ENCODE measurements at regions not wholly inside any gene's neighbourhood (a gene's known extent, or its start where the extent isn't known, plus 50 kb on each side); places are given as distances from the start of the nearest gene placed in this dataset.
"Not testable (repeated sequence)": the region's sequence is repeated elsewhere in the genome, so short reads cannot be mapped to it uniquely, and the experiment has no call there.

DNA sequence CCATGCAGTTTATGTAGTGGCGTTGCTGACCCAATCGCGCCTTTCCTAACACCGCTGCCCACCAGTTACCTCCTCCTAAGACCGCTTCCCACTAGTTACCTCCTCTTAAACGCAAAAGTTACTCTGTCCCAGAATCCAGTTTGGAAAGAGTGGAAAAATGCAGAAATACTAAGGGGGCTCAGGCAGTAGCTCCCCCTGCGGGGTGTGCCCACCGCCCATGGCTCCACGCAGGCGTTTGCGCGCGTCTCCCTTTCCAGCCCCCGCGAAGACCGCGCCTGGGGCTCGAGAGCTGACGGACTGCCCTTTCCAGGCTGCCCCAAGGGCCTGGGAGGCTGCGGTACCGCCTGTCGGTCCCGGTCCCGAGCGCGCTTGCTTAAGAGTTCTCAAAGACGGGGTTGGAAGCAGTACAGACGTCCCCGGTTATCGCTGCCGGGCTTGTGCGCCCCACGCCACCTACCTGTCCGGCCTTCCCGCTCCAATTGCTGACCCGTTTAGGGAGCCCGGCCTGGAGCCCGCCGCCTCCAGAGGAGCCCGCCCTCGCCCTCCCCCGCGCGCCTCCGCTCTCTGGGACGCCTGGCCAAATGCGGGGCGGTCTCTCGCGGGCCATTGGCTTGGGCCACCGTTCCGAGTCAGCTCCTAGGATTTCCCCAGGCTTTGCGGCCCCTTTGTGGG, 414.1 kb upstream of the ESRRG start:
- DNase-seq (ENCODE audit: low spot score): no peak

- no peak for DNase-seq (ENCODE audit: low spot score)
Observed at GRCh38 chr1:217136895-217137205, 413.6 kb upstream of the ESRRG start.

- DNase-seq (ENCODE audit: low spot score): no peak
Observed at GRCh38 chr1:217135987-217136894, 413.0 kb upstream of the ESRRG start.

DNA sequence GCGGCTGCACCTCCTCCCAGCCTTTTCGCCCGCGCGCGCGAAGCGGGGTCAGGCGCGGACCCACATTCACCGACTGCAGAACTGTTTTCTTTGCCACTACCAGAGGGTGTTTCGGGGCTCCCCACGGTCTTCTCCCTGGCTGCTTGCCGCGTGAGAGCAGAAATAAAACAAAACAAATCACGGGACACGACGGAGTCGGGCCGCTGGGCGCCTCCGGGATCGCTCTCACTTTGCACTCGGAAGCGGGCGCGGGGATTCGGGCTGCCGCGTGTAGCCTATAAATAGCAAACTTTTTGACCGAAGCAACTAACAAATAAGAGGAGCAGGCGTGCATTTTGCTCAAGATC, 412.3 kb upstream of the ESRRG start:
- DNase-seq (ENCODE audit: low spot score): no peak

DNA sequence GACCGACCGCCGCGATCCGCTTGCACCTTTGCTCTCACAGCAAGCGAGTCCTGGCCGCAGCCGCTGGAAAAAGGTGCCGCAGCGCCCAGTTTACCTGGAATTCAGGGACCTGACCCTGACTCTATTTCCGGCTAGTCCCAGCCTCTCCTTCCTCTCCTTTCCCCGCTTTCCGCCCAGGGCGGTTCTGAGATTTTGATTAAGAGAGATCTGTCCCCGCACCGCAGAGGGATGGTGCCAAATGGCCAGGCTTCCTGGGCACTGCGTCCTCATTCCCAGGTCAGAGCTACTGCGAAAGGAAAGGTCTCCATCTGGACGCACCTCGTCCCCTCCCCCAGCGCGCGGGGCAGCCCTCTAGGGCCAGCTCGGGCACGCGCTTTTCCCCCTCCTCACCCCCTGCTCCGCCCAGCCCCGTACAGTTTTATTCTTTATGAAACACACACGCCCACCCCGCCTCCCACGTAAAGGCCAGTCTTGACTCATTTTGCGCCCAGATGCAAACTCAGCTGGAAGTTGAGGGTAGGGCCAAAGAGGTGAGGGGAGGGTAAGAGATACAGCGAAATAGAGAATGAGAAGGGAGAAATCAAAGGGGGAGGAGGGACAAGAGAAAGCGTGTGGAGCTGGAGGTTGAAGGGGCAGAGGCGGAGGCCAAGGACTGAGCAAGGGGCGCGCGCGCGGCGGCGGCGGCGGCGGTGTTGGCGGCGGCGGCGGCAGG, 411.8 kb upstream of the ESRRG start:
- no peak for DNase-seq (ENCODE audit: low spot score)

DNA sequence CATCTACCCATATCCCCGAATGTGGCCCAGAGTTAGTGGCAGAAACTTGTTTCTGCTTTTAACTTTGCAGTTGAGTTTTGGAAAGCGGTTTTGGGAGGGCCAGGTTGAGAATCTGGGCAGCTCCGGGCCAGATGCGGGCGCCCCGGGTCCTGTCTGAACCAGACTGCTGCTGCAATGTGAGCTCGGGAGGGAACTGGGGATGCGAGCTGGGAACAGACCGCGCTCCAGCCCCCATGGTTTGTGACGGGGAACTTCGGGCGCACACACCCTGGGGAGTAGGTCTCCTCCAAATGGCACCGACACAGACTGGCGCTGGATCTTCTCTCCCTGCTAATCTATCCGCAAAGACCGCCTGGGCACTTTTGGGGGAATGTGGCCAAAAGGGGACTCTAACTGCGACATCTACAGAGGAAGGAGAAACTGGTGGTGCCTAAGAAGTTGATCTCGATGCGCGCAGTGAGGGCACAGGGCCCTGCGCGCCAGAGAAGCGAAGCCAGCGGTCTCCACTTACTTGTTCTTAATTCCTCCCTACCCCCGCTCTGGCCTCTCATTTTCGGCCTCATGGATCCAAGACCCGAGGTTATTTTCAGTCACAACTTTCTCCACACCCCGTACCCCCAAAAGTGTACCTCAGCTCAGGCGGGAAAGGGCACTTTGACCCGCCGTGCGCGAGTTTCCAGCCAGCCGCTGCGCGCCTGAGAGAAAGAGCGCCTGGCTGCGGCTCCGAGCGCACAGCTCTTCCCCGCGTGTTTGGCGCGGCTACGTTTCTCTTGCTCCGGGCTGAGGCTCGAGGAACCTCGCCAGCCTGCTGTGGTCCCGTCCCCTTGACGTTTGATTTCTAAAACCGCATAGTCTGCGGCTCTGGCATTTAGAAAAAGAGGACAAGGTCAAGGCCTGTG, 411.0 kb upstream of the ESRRG start:
- no peak for DNase-seq (ENCODE audit: low spot score)

DNA sequence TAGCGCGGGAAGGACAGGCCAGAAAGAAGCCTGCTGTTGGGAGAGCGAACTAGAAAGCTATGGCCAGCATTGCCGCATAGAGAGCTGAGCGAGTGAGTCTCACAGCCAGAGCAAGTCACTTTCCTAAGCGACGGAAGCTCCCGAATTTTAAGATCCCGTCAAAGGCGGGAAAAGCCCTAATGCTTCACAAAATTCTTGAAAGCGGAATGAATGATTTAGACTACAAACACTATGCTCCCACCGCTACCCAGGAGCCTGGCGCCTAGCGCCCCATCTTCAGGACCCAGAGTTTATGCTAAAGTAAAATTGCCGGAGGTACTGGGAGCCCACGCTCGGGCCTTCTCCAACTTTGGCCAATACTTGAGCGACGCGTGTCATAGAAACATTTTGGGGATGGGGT, 409.9 kb upstream of the ESRRG start:
- no peak for DNase-seq (ENCODE audit: low spot score)

GRCh38 chr1:217123340-217123739, 400.1 kb upstream of the ESRRG start:
- DNase-seq (ENCODE audit: low spot score): not testable (repeated sequence)

GRCh38 chr1:217117973-217118465, 394.8 kb upstream of the ESRRG start:
- DNase-seq (ENCODE audit: low spot score): no peak

DNA sequence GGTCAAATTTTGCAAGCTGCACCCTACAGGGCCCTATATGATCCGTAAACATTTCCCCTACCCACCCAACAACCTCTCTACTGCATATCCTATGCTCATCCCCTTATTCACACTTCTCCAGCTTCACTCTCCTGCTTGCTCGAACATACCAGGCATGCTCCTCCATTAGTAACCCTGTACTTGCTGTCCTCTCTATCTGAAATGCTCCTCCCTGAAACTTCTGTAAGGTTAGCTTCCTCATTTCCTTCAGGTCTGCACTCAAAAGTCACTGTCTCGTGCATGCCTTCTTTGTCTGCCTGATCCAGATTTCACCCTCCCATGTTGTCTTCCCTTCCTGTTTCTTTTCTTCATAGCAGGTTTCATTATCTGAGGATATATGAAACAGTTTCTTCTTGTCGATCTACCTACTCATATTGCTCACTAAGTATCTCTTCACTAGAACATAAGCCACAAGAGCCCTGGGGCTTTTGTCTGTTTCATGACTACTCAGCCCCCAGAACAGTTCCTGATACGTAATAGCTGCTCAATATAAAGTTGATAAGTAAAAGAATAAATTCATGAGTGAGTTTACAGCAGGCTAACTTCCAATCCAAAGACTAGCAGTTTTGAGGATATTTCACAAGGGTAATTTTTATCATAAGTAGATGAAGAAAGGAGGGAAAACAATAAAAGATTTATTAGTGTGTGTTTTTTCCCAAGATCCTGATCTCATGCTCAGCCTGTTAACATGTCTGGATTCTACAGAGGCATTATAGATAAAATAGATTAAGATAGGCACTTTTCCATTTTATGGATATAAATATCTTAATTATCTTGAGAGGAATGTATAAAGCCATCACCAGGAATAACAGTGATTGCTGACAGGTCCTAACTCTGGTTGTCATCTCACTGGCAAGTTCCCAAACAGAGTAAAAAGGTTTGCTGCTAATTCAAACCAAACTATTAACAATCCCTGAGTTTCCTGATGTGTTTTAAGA, 392.5 kb upstream of the ESRRG start:
- DNase-seq (ENCODE audit: low spot score): no peak

DNA sequence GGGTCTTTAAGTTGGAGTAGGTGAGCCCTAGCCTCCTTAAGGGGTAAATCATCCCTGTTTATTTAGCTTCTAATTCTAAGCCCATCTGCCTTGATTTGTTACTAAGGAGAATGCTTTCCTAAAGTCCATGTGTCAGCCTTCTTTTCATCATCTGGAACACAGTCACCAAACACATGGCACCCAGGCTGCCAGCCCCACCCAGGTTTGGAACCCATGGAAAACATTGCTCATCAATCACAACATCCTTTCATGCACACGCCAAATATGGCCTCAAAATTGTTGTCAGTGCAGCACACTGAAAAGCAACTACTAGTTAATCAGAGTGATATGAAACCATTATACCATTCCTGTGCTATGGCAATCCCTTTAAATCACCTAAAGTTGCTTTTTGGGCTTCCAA, 386.7 kb upstream of the ESRRG start:
- no peak for DNase-seq (ENCODE audit: low spot score)

DNA sequence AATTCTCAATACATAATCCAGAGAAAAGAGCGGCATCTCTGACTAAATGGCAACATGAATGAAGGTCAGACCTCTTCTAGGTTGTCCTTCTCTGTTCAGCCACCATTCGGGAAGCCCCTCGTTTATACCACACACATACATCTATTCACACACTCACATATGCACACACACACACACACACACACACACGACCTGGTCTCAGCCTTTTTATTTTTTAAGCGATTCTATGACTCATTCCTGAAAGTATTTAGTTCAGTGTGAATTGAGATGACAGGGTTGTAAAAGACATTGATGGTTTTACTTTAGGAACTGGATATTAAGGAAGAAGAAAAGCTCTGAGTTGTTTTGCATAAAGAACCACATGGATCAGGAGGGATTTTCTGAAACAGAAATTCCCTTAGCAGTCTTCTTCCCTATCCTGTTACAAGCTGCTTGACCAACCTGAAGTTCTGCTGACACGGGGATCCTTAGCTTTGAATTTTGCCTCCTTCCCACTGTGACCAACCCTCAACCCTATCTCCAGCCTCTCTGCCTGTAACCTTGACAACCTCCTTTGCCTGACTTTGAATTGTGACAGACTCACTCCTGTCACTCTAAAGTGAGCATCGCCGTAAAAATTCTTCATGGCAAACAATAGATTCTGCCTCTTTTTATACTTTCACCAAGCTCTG, 383.1 kb upstream of the ESRRG start:
- DNase-seq (ENCODE audit: low spot score): no peak

DNA sequence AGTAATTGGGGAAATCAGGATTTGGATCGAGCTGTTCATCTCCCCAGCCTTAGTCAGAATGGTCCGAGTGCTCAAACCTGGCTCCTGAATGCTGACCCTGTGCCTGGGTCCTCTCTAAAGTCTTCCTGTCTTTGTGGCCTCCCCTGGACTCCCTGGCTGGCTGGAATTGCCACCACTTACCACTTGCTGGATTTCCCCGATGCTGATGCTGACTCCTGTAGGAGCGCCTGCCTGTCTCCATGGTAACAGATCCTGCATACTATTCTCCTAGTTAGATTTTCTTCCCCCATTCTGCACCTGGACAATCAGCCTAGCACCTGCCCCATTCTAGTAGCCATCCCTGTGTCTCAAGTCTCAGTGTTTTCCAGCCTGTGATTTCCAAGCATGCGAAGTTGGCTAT, 382.2 kb upstream of the ESRRG start:
- no peak for DNase-seq (ENCODE audit: low spot score)

- DNase-seq (ENCODE audit: low spot score): no peak
Observed at GRCh38 chr1:217097819-217098218, 374.6 kb upstream of the ESRRG start.

GRCh38 chr1:217096200-217096599, 373.0 kb upstream of the ESRRG start:
- DNase-seq (ENCODE audit: low spot score): no peak

DNA sequence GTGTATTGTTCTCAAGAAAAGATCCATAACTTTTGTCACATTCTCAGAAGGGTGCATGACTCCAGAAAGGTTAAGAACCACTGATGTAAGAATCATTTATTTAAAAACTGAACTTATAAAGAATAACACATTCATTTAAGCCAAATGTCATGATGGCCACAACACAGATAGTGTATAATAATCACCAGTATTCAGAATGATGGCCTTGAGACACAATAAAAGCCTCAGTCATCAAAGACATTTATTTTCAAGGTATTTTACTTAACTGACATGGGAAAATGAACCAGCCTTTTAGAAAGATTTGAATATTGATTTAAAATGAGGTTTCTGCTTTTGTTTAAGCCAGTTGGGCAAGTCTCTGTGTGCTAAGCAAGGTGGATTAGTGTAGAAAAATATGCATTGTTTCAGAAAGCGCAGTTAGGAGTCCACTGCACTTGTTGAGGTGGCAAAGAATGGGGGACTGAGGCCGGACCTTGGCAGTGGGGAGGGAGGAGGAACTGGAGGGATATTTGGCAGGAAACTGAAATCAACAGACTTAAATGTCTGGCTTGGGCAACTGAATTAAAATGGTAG, 371.9 kb upstream of the ESRRG start:
- no peak for DNase-seq (ENCODE audit: low spot score)

DNA sequence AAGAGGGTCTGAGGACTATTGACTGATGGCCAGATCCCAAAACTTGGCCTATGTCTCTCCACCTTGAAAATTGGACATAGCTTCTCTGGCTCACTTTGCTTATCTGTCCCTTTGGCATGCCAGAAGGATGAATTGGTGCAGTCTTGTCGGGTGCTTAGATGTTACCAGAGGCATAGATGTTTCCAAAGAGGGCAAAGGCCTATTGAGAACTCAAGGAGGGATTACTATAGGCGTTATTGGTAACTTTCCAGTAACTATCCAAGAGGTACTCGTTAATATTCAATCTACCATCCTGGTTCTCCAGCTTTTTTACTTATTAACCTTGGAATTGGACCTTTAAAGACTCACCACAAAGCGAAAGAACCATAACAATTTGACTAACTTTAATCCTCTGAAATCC, 368.3 kb upstream of the ESRRG start:
- no peak for DNase-seq (ENCODE audit: low spot score)

DNA sequence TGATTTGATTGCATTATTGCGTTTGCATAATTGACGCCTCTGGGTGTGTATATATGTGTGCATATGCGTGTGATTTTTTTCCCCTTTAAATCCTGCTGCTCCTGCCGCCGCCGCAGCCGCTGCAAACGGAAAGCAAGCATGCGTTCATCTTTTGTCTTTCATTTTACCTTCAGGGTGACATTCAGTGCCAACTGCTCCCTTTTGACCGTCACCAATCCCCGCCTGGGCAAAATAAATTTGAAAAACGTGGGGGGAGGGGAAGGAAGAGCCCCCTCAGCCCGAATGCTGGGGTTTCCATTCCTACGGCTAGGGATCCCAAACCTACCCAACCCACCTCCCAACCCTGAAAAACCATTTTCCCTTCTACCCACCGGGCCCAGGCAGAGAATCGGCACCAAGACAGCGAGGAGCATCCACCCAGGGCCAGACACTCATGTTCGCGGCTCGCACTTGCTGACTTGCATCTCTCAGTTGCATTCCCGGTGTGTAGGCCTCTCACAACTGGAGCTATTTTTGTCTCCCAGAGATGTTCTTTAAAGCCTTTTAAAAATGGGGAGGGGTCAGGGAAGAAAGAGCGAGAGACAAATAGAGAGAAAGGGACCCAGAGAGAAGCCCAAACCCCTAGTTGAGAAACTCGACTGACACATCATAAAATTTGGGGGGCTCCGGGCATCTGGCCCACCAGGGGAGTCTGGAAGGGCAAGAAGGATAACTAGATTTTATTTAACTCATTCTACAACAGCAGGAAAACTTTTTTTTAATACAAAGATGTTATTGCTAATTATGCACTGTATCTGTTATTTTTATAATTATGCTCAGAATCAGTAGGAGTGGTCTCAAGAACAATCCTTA, 367.1 kb upstream of the ESRRG start:
- no peak for DNase-seq (ENCODE audit: low spot score)
